GM06990 (cell line): ENCODE measurements at regions not wholly inside any gene's neighbourhood (a gene's known extent, or its start where the extent isn't known, plus 50 kb on each side); places are given as distances from the start of the nearest gene placed in this dataset.

Experiments
- DNase-seq: peaks from one replicate; pipeline ENCODE4 v3.0.0-alpha.2; 2011; ENCODE audit not compliant: insufficient read length; ENCODE audit errors: extremely low read depth
- H3K27me3 ChIP-seq: replicated peaks from 2 replicates; pipeline ENCODE4 v1.6.0; 2011; ENCODE audit warnings: low read length; ENCODE audit not compliant: control insufficient read depth, insufficient read depth
- H3K36me3 ChIP-seq: 2 replicates; pipeline ENCODE4 v1.5.1; 2011; ENCODE audit warnings: low read length; ENCODE audit not compliant: control insufficient read depth, insufficient read depth
- H3K4me3 ChIP-seq: replicated peaks from 2 replicates; pipeline ENCODE4 v1.5.1; 2011; ENCODE audit warnings: low read depth, mild to moderate bottlenecking, control low read depth, low read length
- TF ChIP-seq, protein P1 (sequence below): IDR thresholded peaks from 2 replicates; pipeline ENCODE4 v1.5.1; 2011; ENCODE audit warnings: low read length, control low read depth, mild to moderate bottlenecking, inconsistent platforms; ENCODE audit not compliant: insufficient read depth, poor library complexity, severe bottlenecking

DNA sequence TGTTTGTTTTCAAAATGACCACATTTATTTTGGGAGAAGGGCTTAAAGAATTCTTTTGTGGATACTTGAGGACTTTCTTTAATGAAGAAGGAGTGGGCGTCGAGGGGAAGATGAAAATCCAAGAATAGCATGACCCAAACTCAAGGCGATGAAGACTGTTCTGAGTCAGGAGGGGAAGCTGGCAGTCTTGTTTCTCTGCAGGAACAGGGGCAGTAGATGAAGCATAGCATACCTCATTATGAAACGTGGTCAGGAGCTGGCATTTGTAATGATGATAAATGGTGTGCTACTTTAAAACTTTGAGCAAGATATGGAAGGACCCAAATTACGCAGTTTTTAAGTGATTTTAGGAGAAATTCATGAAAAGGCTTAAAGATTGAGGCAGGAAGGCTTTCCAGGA lies 549.0 kb downstream of the IGSF11 start:
- TF ChIP-seq, protein P1, sequence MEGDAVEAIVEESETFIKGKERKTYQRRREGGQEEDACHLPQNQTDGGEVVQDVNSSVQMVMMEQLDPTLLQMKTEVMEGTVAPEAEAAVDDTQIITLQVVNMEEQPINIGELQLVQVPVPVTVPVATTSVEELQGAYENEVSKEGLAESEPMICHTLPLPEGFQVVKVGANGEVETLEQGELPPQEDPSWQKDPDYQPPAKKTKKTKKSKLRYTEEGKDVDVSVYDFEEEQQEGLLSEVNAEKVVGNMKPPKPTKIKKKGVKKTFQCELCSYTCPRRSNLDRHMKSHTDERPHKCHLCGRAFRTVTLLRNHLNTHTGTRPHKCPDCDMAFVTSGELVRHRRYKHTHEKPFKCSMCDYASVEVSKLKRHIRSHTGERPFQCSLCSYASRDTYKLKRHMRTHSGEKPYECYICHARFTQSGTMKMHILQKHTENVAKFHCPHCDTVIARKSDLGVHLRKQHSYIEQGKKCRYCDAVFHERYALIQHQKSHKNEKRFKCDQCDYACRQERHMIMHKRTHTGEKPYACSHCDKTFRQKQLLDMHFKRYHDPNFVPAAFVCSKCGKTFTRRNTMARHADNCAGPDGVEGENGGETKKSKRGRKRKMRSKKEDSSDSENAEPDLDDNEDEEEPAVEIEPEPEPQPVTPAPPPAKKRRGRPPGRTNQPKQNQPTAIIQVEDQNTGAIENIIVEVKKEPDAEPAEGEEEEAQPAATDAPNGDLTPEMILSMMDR: no peak
- DNase-seq: no peak
- no peak overlapping the region for H3K4me3 ChIP-seq
- H3K36me3 ChIP-seq: no peaks in the 10 kb centered on the region
- no peaks in the 10 kb centered on the region for H3K27me3 ChIP-seq

DNA sequence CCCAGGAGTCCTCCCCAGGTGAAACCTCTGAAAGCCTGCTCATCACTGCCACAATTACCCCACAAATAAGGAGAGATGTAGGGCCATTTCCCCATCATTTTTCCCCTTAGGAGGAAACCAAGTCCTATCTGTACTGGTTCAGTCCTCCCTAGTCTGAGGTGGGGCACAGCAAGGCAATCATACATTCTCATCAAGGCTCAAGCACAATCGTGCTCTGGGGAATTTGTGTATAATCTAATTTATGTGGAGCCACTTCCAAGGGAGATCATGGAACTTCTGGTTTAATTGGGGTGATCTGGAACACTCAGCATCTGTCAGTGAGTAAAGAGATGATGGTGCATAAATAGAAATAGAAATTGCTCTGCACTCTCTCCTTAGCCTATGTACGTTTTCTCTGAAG lies 546.9 kb downstream of the IGSF11 start:
- H3K4me3 ChIP-seq: no peak overlapping the region
- no peaks in the 10 kb centered on the region for H3K36me3 ChIP-seq
- TF ChIP-seq, protein P1: no peak
- DNase-seq: no peak
- H3K27me3 ChIP-seq: no peaks in the 10 kb centered on the region

DNA sequence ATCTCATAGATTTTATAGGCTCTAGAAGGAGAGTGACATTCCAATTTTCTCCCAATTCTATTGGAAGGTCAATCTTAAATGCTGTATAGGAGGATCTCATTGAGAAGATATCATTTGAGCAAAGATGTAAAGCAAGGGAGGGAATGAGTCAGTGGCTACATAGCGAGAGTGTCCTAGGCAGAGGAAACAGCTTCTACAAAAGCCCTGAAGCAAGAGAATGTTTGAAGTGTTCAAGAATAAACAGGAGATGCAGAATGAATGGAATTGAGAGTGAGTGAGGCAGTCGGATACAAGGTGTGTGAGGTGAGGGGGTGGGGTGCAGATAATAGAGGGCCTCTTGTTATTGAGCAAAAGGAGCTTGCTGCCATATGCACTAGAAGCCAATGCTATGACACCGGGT lies 545.9 kb downstream of the IGSF11 start:
- no peak for DNase-seq
- Histone ChIP-seq H3K4me3 (no peak overlapping the region), H3K36me3 (no peaks in the 10 kb centered on the region), H3K27me3 (no peaks in the 10 kb centered on the region)
- TF ChIP-seq, protein P1: no peak

DNA sequence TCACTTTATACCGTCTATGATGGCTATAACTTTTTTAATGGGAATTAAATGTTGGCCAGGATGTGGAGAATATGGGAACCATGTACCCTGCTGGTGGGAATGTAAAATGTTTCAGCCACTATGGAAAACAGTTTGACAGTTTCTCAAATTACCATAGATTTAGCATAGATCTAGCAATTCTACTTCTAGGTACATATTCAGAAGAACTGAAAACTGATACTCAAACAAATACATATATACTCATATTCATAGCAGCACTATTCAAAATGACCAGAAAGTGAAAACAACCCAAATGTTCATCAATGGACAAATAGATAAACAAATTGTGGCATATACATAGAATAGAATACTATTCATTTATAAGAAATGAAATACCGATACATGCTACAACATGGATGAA lies 539.4 kb downstream of the IGSF11 start:
- no peak for DNase-seq
- no peaks in the 10 kb centered on the region for H3K36me3 ChIP-seq
- H3K27me3 ChIP-seq: no peaks in the 10 kb centered on the region
- no peak overlapping the region for H3K4me3 ChIP-seq
- TF ChIP-seq, protein P1: no peak

- TF ChIP-seq, protein P1: no peak
- Histone ChIP-seq H3K27me3 (no peaks in the 10 kb centered on the region), H3K4me3 (no peak overlapping the region), H3K36me3 (no peaks in the 10 kb centered on the region)
- no peak for DNase-seq
Observed at GRCh38 chr3:118497274-118497673, 537.4 kb downstream of the IGSF11 start.

DNA sequence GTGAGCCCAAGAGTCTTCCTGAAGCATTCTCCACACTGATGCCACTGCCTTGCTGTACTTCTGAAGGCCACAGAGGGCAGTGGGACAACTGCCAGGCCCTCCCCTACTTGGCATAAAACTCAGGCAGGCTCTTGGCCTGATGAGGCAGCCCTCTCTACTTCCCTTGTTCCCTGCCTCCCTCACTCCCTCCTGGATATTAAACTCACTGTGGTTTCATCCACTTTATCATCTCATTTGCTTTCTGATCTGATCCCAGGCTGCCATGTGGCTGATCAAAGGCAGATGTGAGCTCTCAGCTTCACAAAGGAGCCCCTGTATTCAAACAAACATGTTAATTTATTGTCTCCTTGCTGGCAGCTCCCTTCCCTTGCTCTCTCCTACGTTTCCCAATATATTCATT lies 533.5 kb downstream of the IGSF11 start:
- no peak for DNase-seq
- Histone ChIP-seq H3K4me3 (no peak overlapping the region), H3K27me3 (no peaks in the 10 kb centered on the region), H3K36me3 (no peaks in the 10 kb centered on the region)
- TF ChIP-seq, protein P1: peak; percentile 18
